B cell (primary cell): ENCODE measurements at regions not wholly inside any gene's neighbourhood (a gene's known extent, or its start where the extent isn't known, plus 50 kb on each side); places are given as distances from the start of the nearest gene placed in this dataset.

Experiments
- ATAC-seq: fragments of 200-7000 bp; cut with Tn5 transposase; one replicate; pipeline ENCODE4 v1.10.0; 2021; ENCODE audit warnings: low read depth, mild to moderate bottlenecking, moderate number of reproducible peaks, moderate library complexity
- CTCF ChIA-PET: fragments of 350-600 bp; sonication (Branson Sonifier 250); formaldehyde crosslinking; loops from one replicate; lab custom pipeline; 2021; ENCODE audit warnings: antibody characterized with exemption, inconsistent platforms; lab: Charles Lee
- POLR2A ChIA-PET: fragments of 350-600 bp; sonication (Branson Sonifier 250); formaldehyde crosslinking; loops from one replicate; lab custom pipeline; 2021; ENCODE audit warnings: antibody characterized with exemption; lab: Charles Lee
- DNase-seq: peaks from one replicate; pipeline ENCODE4 v3.0.0; 2013
- H2AFZ ChIP-seq: 2 replicates; pipeline ENCODE4 v1.6.1; 2012; ENCODE audit warnings: mild to moderate bottlenecking, low read depth, low read length; ENCODE audit not compliant: insufficient read depth, poor library complexity, severe bottlenecking
- H3K27ac ChIP-seq, 2 donors: 1 replicate in 1 of 2; 2 replicates in 1 of 2; pipeline ENCODE4 v1.5.1; 2012 to 2013; ENCODE audit warnings: low read length in 2 of 2, mild to moderate bottlenecking in 2 of 2, moderate library complexity in 1 of 2
- H3K27me3 ChIP-seq, 4 experiments: fragments of 200-600 bp in 1 of 4; sonication (generic) in 1 of 4; replicated peaks in 1 of 4; 1 replicate in 2 of 4; 2 replicates in 2 of 4; pipeline versions ENCODE4 v1.6.1 to v1.7.0; 2013 to 2016; ENCODE audit warnings: low read length in 3 of 4, mild to moderate bottlenecking in 2 of 4, mixed read lengths in 1 of 4, moderate library complexity in 1 of 4; ENCODE audit not compliant: insufficient read depth in 4 of 4, control insufficient read depth in 3 of 4; ENCODE audit errors: control extremely low read depth in 1 of 4
- H3K36me3 ChIP-seq, 2 experiments: replicated peaks in 1 of 2; 1 replicate in 1 of 2; 2 replicates in 1 of 2; pipeline versions ENCODE4 v1.6.1 to v1.7.1; 2013; ENCODE audit warnings: low read length in 1 of 2; ENCODE audit not compliant: insufficient read depth in 2 of 2, control insufficient read depth in 1 of 2; ENCODE audit errors: control extremely low read depth in 1 of 2, extremely low read depth in 1 of 2
- H3K4me1 ChIP-seq, 2 donors: fragments of 200-600 bp in 1 of 2; sonication (generic) in 1 of 2; 1 replicate in 1 of 2; 2 replicates in 1 of 2; pipeline versions ENCODE4 v1.5.1 to v1.6.1; 2013 to 2017; ENCODE audit warnings: low read length in 2 of 2; ENCODE audit not compliant: control insufficient read depth in 2 of 2, insufficient read depth in 2 of 2
- H3K4me2 ChIP-seq: replicated peaks from 2 replicates; pipeline ENCODE3; 2012; ENCODE audit warnings: mild to moderate bottlenecking, low read depth, low read length; ENCODE audit not compliant: poor library complexity, severe bottlenecking
- H3K4me3 ChIP-seq, 5 experiments: fragments of 200-600 bp in 1 of 5; sonication (generic) in 1 of 5; 1 replicate in 3 of 5; 2 replicates in 2 of 5; pipeline versions ENCODE4 v1.5.1 to v1.7.0; 2011 to 2016; ENCODE audit warnings: low read length in 4 of 5, mild to moderate bottlenecking in 4 of 5, low read depth in 2 of 5, control low read depth in 1 of 5, moderate library complexity in 1 of 5; ENCODE audit not compliant: insufficient read depth in 1 of 5; ENCODE audit errors: control extremely low read depth in 1 of 5, extremely low read depth in 1 of 5
- H3K79me2 ChIP-seq: fragments of 200-600 bp; sonication (generic); one replicate; pipeline ENCODE4 v1.6.0; 2016; ENCODE audit warnings: low read length; ENCODE audit not compliant: control insufficient read depth, insufficient read depth
- H3K9ac ChIP-seq: fragments of 200-600 bp; sonication (generic); 2 replicates; pipeline ENCODE4 v1.6.1; 2017; ENCODE audit warnings: mild to moderate bottlenecking, low read length, moderate library complexity
- H3K9me3 ChIP-seq, 3 donors: one replicate each; pipeline versions ENCODE4 v1.6.1 to v1.7.1; 2013; ENCODE audit warnings: low read length in 2 of 3; ENCODE audit not compliant: control insufficient read depth in 2 of 3, insufficient read depth in 1 of 3; ENCODE audit errors: control extremely low read depth in 1 of 3
- H4K20me1 ChIP-seq: 2 replicates; pipeline ENCODE4 v1.6.0; 2012; ENCODE audit warnings: mild to moderate bottlenecking, low read length; ENCODE audit not compliant: insufficient read depth, control insufficient read depth, poor library complexity, severe bottlenecking
- H3K27ac Mint-ChIP-seq: one replicate; pipeline ENCODE4 v1.8.0; 2021; ENCODE audit warnings: mixed read lengths
- H3K27me3 Mint-ChIP-seq: one replicate; pipeline ENCODE4 v1.8.0; 2021; ENCODE audit warnings: mixed read lengths
- H3K4me1 Mint-ChIP-seq: one replicate; pipeline ENCODE4 v1.8.0; 2021; ENCODE audit warnings: mixed read lengths
- H3K4me3 Mint-ChIP-seq: one replicate; pipeline ENCODE4 v1.8.0; 2021; ENCODE audit warnings: mixed read lengths
- H3K9me3 Mint-ChIP-seq: one replicate; pipeline ENCODE4 v1.8.0; 2022; ENCODE audit warnings: mixed read lengths; ENCODE audit not compliant: insufficient read depth
- CTCF ChIP-seq: fragments of 200-600 bp; IDR thresholded peaks from one replicate; pipeline ENCODE4 v1.8.0; 2022; ENCODE audit warnings: antibody characterized with exemption, mild to moderate bottlenecking
- EZH2 ChIP-seq: IDR thresholded peaks from 2 replicates; pipeline ENCODE4 v1.6.1; 2012; ENCODE audit warnings: borderline replicate concordance, low read depth, mild to moderate bottlenecking, moderate library complexity, low read length; ENCODE audit not compliant: insufficient read depth, poor library complexity, severe bottlenecking
- WGBS: methylation state at CpG from one replicate; pipeline ENCODE4 v1.1.5; 2013; ENCODE audit warnings: missing lambda C conversion rate; ENCODE audit not compliant: insufficient coverage; 5-methylcytosine and 5-hydroxymethylcytosine counted together
- intact Hi-C: fragments of 100-400 bp; cut with micrococcal nuclease; formaldehyde crosslinking; loops from one replicate; pipeline ENCODE4 v1.10.0; 2022

DNA sequence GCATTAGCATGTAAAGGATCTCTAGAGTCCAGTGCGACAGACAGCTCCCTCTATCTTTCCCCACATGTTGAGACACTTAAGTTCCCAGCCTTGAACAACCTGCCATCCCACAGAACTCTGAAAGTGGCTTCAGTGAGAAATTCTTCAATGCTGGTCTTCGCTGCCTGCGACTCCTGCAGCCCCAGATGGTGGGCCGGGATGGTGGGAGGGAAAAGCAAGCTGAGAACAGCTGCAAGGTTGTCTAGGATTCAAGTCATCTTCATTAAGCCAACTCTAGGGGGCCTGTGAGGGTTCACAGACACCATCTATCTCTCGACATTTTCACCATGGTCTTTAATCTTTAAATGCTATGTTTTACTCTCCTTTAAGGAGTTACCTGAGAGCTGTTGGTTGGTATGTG lies 185.5 kb upstream of the C1orf174 start:
- H3K4me3 ChIP-seq = no peak overlapping the region
- peaks cover 7% of the 10 kb centered on the region for H3K27me3 Mint-ChIP-seq
- no peak for TF ChIP-seq EZH2
- no peak for TF ChIP-seq CTCF
- H3K9me3 ChIP-seq = peaks cover 0 to 20% (median 0%) of the 10 kb centered on the region in 3 donors
- no peak overlapping the region for H3K9ac ChIP-seq
- H3K4me1 Mint-ChIP-seq = no peaks in the 10 kb centered on the region
- H3K36me3 ChIP-seq = no peaks in the 10 kb centered on the region
- no CpG with 5 or more reads among the region's 5 CpGs for WGBS
- no peaks in the 10 kb centered on the region for H3K79me2 ChIP-seq
- ATAC-seq = no peak
- DNase-seq = no peak
- no peak overlapping the region for H3K4me2 ChIP-seq
- CTCF ChIA-PET = interaction anchor here (2.8 kb wide), 1 partner anchor 174 kb away, joined by 9 read pairs; no protein-coding TSS in a partner anchor
- no peaks in the 10 kb centered on the region for H3K27me3 ChIP-seq
- peaks cover 5% of the 10 kb centered on the region for H3K9me3 Mint-ChIP-seq
- no peak overlapping the region for H3K27ac Mint-ChIP-seq
- no peak overlapping the region for H2AFZ ChIP-seq
- no peaks in the 10 kb centered on the region for H4K20me1 ChIP-seq
- no peak overlapping the region for H3K4me3 Mint-ChIP-seq
- H3K27ac ChIP-seq = no peak overlapping the region
- POLR2A ChIA-PET = no interaction called here
- intact Hi-C loops = no loop called here
- H3K4me1 ChIP-seq = no peaks in the 10 kb centered on the region

DNA sequence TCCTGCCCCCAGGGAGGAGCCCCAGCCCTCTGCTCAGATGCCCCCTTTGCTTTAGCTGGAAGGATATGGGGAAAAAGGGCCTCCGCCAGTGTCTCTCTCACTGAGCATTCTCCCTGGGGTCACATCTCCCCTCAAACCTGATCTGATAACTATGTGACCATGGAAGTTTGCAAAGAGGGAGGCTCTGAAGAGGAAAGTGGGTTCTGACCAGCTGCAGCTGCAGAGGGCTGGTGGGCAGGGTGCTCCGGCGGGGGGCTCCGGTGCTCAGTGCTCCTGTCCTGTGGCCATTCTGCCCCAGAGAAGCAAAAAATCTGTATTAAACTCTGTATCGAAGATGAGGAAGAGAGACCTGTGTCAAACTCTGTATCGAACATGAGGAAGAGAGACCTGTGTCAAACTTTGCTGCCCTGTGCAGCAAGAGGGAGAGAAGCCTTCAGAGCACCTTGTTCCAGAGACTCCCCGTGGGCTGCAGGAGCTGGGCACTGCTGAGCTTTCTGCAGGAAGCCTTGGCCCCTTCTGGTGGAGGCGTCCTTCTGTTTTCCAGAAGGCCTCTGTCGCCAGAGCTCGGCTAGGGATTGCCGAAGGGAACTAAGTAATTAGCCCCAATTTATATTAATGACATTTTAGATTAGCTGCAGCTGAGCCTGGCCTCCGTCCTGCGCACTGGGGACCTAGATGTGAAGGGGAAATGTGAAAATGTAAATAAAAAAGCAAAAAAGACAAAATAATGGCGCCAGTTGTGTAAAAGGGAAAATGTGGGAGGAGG lies 186.2 kb upstream of the C1orf174 start:
- H3K27ac Mint-ChIP-seq = no peak overlapping the region
- CTCF ChIA-PET = interaction anchor here (2.8 kb wide), 1 partner anchor 175 kb away, joined by 9 read pairs; no protein-coding TSS in a partner anchor
- Histone ChIP-seq H3K4me2 (no peak overlapping the region), H4K20me1 (no peaks in the 10 kb centered on the region), H3K9me3 (peaks cover 0 to 28% (median 0%) of the 10 kb centered on the region in 3 donors), H3K27ac (no peak overlapping the region), H3K36me3 (no peaks in the 10 kb centered on the region), H3K4me3 (no peak overlapping the region), H3K79me2 (no peaks in the 10 kb centered on the region), H3K4me1 (no peaks in the 10 kb centered on the region), H2AFZ (no peak overlapping the region), H3K9ac (no peak overlapping the region), H3K27me3 (no peaks in the 10 kb centered on the region)
- no peak overlapping the region for H3K4me3 Mint-ChIP-seq
- POLR2A ChIA-PET = no interaction called here
- WGBS = 84% methylated on average over 11 of the region's 14 CpGs
- no peak for ATAC-seq
- intact Hi-C loops = loop anchor here (2.0 kb wide), 1 partner anchor 175 kb away; no protein-coding TSS in a partner anchor
- no peak for DNase-seq
- no peak for TF ChIP-seq CTCF
- no peak for TF ChIP-seq EZH2
- H3K4me1 Mint-ChIP-seq = no peaks in the 10 kb centered on the region
- no peaks in the 10 kb centered on the region for H3K9me3 Mint-ChIP-seq
- no peaks in the 10 kb centered on the region for H3K27me3 Mint-ChIP-seq
